ENCODE measurements at regions not wholly inside any gene's neighbourhood (a gene's known extent, or its start where the extent isn't known, plus 50 kb on each side); places are given as distances from the start of the nearest gene placed in this dataset.

GRCh38 chr19:27909185-27909840, 1303.6 kb downstream of the UQCRFS1 start:
- no peak overlapping the region for H3K4me3 ChIP-seq (ENCODE audit: control insufficient read depth, low read depth, low read length)
- DNase-seq (ENCODE audit: low read depth) = no peak
- TF ChIP-seq, protein P1, sequence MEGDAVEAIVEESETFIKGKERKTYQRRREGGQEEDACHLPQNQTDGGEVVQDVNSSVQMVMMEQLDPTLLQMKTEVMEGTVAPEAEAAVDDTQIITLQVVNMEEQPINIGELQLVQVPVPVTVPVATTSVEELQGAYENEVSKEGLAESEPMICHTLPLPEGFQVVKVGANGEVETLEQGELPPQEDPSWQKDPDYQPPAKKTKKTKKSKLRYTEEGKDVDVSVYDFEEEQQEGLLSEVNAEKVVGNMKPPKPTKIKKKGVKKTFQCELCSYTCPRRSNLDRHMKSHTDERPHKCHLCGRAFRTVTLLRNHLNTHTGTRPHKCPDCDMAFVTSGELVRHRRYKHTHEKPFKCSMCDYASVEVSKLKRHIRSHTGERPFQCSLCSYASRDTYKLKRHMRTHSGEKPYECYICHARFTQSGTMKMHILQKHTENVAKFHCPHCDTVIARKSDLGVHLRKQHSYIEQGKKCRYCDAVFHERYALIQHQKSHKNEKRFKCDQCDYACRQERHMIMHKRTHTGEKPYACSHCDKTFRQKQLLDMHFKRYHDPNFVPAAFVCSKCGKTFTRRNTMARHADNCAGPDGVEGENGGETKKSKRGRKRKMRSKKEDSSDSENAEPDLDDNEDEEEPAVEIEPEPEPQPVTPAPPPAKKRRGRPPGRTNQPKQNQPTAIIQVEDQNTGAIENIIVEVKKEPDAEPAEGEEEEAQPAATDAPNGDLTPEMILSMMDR (IDR thresholded peaks at IDR 0.05; ENCODE audit: control insufficient read depth, insufficient read depth, low read depth, low read length, missing control alignments) = no peak

- no peak for DNase-seq (ENCODE audit: low read depth)
Observed at GRCh38 chr19:27906081-27906480, 1306.9 kb downstream of the UQCRFS1 start.

GRCh38 chr19:27905074-27905473, 1307.9 kb downstream of the UQCRFS1 start:
- no peak for DNase-seq (ENCODE audit: low read depth)
- no peak overlapping the region for H3K4me3 ChIP-seq (ENCODE audit: control insufficient read depth, low read depth, low read length)
- TF ChIP-seq, protein P1 (IDR thresholded peaks at IDR 0.05; ENCODE audit: control insufficient read depth, insufficient read depth, low read depth, low read length, missing control alignments) = no peak

More at GRCh38 chr19:27906081-27906480, 1306.9 kb downstream of the UQCRFS1 start:
- TF ChIP-seq, protein P1 (IDR thresholded peaks at IDR 0.05; ENCODE audit: control insufficient read depth, insufficient read depth, low read depth, low read length, missing control alignments) = no peak
- no peak overlapping the region for H3K4me3 ChIP-seq (ENCODE audit: control insufficient read depth, low read depth, low read length)

- TF ChIP-seq, protein P1 (IDR thresholded peaks at IDR 0.05; ENCODE audit: control insufficient read depth, insufficient read depth, low read depth, low read length, missing control alignments) = no peak
- H3K4me3 ChIP-seq (ENCODE audit: control insufficient read depth, low read depth, low read length) = no peak overlapping the region
- no peak for DNase-seq (ENCODE audit: low read depth)
Observed at GRCh38 chr19:27901078-27901477, 1311.9 kb downstream of the UQCRFS1 start.

DNA sequence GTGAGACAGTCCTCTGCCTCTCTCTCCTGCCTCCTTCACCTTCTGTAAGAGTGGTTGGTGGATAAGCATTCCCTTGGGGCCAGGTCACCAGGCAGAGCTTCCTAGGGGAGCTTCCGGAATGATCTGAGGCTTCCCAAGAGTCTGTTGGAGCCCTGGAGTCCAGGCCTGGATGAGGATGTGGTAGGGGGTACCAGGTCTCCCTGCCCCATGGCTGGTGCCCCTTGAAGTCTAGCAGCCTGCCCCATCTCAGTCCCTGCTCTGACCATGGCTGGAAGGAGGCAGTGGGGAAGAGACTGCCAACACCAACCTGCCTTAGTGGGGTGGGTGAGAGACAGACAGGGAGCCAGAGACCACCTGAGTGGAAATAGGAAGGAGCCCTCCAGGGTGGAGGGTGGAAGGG, 1316.9 kb downstream of the UQCRFS1 start:
- TF ChIP-seq, protein P1 (IDR thresholded peaks at IDR 0.05; ENCODE audit: control insufficient read depth, insufficient read depth, low read depth, low read length, missing control alignments) = no peak
- H3K4me3 ChIP-seq (ENCODE audit: control insufficient read depth, low read depth, low read length) = no peak overlapping the region
- DNase-seq (ENCODE audit: low read depth) = no peak

GRCh38 chr19:27894906-27895754, 1317.8 kb downstream of the UQCRFS1 start:
- TF ChIP-seq, protein P1 (IDR thresholded peaks at IDR 0.05; ENCODE audit: control insufficient read depth, insufficient read depth, low read depth, low read length, missing control alignments) = no peak

More at GRCh38 chr19:27894906-27895754, 1317.8 kb downstream of the UQCRFS1 start:
- H3K4me3 ChIP-seq (ENCODE audit: control insufficient read depth, low read depth, low read length) = no peak overlapping the region
- DNase-seq (ENCODE audit: low read depth) = no peak
